SW 1271 (cell line): ENCODE measurements at regions not wholly inside any gene's neighbourhood (a gene's known extent, or its start where the extent isn't known, plus 50 kb on each side); places are given as distances from the start of the nearest gene placed in this dataset.

Source experiments
- DNase-seq, 2 experiments: peaks; one replicate each; lab custom pipeline; 2025; lab: John Stamatoyannopoulos, UW

- DNase-seq, result no peak
Measured at GRCh38 chr10:123494301-123494808, 171.8 kb upstream of the GPR26 start.

GRCh38 chr10:123496375-123496774 is 169.8 kb upstream of the GPR26 start:
- no peak for DNase-seq

GRCh38 chr10:123496996-123497660 is 169.0 kb upstream of the GPR26 start:
- DNase-seq, result no peak

- DNase-seq, result no peak
Measured at GRCh38 chr10:123500110-123500509, 166.0 kb upstream of the GPR26 start.

GRCh38 chr10:123501148-123501547 is 165.0 kb upstream of the GPR26 start:
- DNase-seq, result no peak

GRCh38 chr10:123502983-123503382 is 163.2 kb upstream of the GPR26 start:
- no peak for DNase-seq

GRCh38 chr10:123506455-123506854 is 159.7 kb upstream of the GPR26 start:
- DNase-seq, result no peak

GRCh38 chr10:123507298-123507697 is 158.9 kb upstream of the GPR26 start:
- no peak for DNase-seq

GRCh38 chr10:123509338-123509737 is 156.8 kb upstream of the GPR26 start:
- DNase-seq, result no peak

- DNase-seq, result no peak
Measured at GRCh38 chr10:123512901-123513775, 153.0 kb upstream of the GPR26 start.

GRCh38 chr10:123513870-123514269 is 152.3 kb upstream of the GPR26 start:
- DNase-seq, result no peak

- DNase-seq, result no peak
Measured at GRCh38 chr10:123514996-123515395, 151.2 kb upstream of the GPR26 start.

- no peak for DNase-seq
Measured at GRCh38 chr10:123515661-123516060, 150.5 kb upstream of the GPR26 start.

GRCh38 chr10:123516291-123516690 is 149.9 kb upstream of the GPR26 start:
- DNase-seq, result no peak

GRCh38 chr10:123517426-123517825 is 148.7 kb upstream of the GPR26 start:
- no peak for DNase-seq

GRCh38 chr10:123517901-123518300 is 148.3 kb upstream of the GPR26 start:
- no peak for DNase-seq

GRCh38 chr10:123518765-123519164 is 147.4 kb upstream of the GPR26 start:
- DNase-seq, result no peak

GRCh38 chr10:123519861-123520260 is 146.3 kb upstream of the GPR26 start:
- no peak for DNase-seq

GRCh38 chr10:123521076-123521475 is 145.1 kb upstream of the GPR26 start:
- DNase-seq, result no peak

GRCh38 chr10:123521556-123521955 is 144.6 kb upstream of the GPR26 start:
- no peak for DNase-seq

GRCh38 chr10:123522702-123523312 is 143.3 kb upstream of the GPR26 start:
- DNase-seq, result no peak

GRCh38 chr10:123523833-123524232 is 142.3 kb upstream of the GPR26 start:
- DNase-seq, result no peak
